ENCODE measurements at regions not wholly inside any gene's neighbourhood (a gene's known extent, or its start where the extent isn't known, plus 50 kb on each side); places are given as distances from the start of the nearest gene placed in this dataset.

- no peak for DNase-seq (ENCODE audit: low read depth)
Measured at GRCh38 chr7:123401295-123401694, 133.1 kb downstream of the IQUB start.

- DNase-seq (ENCODE audit: low read depth) = no peak
Measured at GRCh38 chr7:123400196-123400595, 134.2 kb downstream of the IQUB start.

GRCh38 chr7:123398921-123399320, 135.5 kb downstream of the IQUB start:
- DNase-seq (ENCODE audit: low read depth) = no peak

GRCh38 chr7:123397746-123398338, 136.6 kb downstream of the IQUB start:
- no peak for DNase-seq (ENCODE audit: low read depth)

GRCh38 chr7:123393623-123394022, 140.8 kb downstream of the IQUB start:
- DNase-seq (ENCODE audit: low read depth) = no peak

- no peak for DNase-seq (ENCODE audit: low read depth)
Measured at GRCh38 chr7:123372368-123372767, 162.0 kb downstream of the IQUB start.

GRCh38 chr7:123367484-123368122, 166.8 kb downstream of the IQUB start:
- peak; percentile 8 for DNase-seq (ENCODE audit: low read depth)

- no peak for DNase-seq (ENCODE audit: low read depth)
Measured at GRCh38 chr7:123367031-123367430, 167.3 kb upstream of the SLC13A1 start.

GRCh38 chr7:123366626-123367025, 166.9 kb upstream of the SLC13A1 start:
- DNase-seq (ENCODE audit: low read depth) = no peak

- no peak for DNase-seq (ENCODE audit: low read depth)
Measured at GRCh38 chr7:123360631-123361030, 160.9 kb upstream of the SLC13A1 start.

GRCh38 chr7:123355576-123356190, 155.9 kb upstream of the SLC13A1 start:
- DNase-seq (ENCODE audit: low read depth) = peak; percentile 1

- DNase-seq (ENCODE audit: low read depth) = no peak
Measured at GRCh38 chr7:123352973-123353372, 153.2 kb upstream of the SLC13A1 start.

- no peak for DNase-seq (ENCODE audit: low read depth)
Measured at GRCh38 chr7:123351516-123352505, 152.0 kb upstream of the SLC13A1 start.

GRCh38 chr7:123351027-123351426, 151.3 kb upstream of the SLC13A1 start:
- DNase-seq (ENCODE audit: low read depth) = no peak

- no peak for DNase-seq (ENCODE audit: low read depth)
Measured at GRCh38 chr7:123348690-123349089, 148.9 kb upstream of the SLC13A1 start.

GRCh38 chr7:123346766-123347165, 147.0 kb upstream of the SLC13A1 start:
- no peak for DNase-seq (ENCODE audit: low read depth)

GRCh38 chr7:123343611-123344010, 143.8 kb upstream of the SLC13A1 start:
- no peak for DNase-seq (ENCODE audit: low read depth)

GRCh38 chr7:123341102-123341501, 141.3 kb upstream of the SLC13A1 start:
- no peak for DNase-seq (ENCODE audit: low read depth)

- DNase-seq (ENCODE audit: low read depth) = no peak
Measured at GRCh38 chr7:123338688-123339087, 138.9 kb upstream of the SLC13A1 start.

- DNase-seq (ENCODE audit: low read depth) = no peak
Measured at GRCh38 chr7:123329988-123330643, 130.3 kb upstream of the SLC13A1 start.

GRCh38 chr7:123327661-123328060, 127.9 kb upstream of the SLC13A1 start:
- no peak for DNase-seq (ENCODE audit: low read depth)

GRCh38 chr7:123324283-123324682, 124.5 kb upstream of the SLC13A1 start:
- DNase-seq (ENCODE audit: low read depth) = no peak

Measured in RPMI7951 (cell line).